ENCODE measurements at regions not wholly inside any gene's neighbourhood (a gene's known extent, or its start where the extent isn't known, plus 50 kb on each side); places are given as distances from the start of the nearest gene placed in this dataset.
A peak's percentile ranks its signal among the peaks of the same experiment; 100 is the strongest.

DNA sequence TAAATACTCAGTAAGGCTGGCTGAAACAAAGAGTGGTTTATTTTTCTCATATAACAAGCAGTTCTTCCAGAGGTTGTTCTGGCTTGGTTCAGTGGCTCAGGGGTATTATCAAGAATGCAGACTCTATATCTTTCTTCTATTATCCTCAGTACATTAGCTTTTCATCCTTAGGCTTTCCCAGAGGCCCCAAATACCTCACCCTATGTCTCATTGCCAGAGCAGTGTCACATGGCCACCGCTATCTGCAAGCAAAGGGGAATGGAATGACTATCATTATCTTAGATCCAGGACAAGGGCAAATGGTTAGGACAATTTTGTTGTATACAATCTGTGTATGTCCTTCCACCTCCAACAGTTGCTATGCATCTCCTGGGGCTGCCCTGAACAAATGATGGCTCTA is 69.0 kb upstream of the SNX2 start:
- TF ChIP-seq, protein P1, sequence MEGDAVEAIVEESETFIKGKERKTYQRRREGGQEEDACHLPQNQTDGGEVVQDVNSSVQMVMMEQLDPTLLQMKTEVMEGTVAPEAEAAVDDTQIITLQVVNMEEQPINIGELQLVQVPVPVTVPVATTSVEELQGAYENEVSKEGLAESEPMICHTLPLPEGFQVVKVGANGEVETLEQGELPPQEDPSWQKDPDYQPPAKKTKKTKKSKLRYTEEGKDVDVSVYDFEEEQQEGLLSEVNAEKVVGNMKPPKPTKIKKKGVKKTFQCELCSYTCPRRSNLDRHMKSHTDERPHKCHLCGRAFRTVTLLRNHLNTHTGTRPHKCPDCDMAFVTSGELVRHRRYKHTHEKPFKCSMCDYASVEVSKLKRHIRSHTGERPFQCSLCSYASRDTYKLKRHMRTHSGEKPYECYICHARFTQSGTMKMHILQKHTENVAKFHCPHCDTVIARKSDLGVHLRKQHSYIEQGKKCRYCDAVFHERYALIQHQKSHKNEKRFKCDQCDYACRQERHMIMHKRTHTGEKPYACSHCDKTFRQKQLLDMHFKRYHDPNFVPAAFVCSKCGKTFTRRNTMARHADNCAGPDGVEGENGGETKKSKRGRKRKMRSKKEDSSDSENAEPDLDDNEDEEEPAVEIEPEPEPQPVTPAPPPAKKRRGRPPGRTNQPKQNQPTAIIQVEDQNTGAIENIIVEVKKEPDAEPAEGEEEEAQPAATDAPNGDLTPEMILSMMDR (conservative IDR thresholded peaks at IDR 0.05; ENCODE audit: control insufficient read depth, insufficient read depth, low read depth, low read length) = no peak
- H3K4me3 ChIP-seq (ENCODE audit: control insufficient read depth, low read depth, low read length) = no peak overlapping the region
- DNase-seq (ENCODE audit: low read depth) = no peak

DNA sequence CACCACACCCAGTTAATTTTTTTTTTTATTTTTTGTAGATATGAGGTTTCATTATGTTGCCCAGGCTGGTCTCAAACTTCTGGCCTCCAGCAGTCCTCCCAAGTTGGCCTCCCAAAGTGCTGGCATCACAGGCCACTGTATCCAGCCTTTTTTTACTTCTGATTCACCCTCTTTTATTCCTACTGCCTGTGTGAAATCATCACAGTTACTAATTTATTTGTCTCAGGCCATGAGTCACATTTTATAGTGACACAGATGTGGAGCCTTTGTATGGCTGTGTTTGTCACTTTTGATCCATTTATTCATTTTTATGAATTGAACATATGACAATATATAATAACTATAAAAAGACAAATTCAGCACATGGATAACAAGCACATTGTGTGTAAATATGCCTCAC is 67.1 kb upstream of the SNX2 start:
- peak; percentile 33 for DNase-seq (ENCODE audit: low read depth)
- no peak overlapping the region for H3K4me3 ChIP-seq (ENCODE audit: control insufficient read depth, low read depth, low read length)
- TF ChIP-seq, protein P1 (conservative IDR thresholded peaks at IDR 0.05; ENCODE audit: control insufficient read depth, insufficient read depth, low read depth, low read length) = no peak

- TF ChIP-seq, protein P1 (conservative IDR thresholded peaks at IDR 0.05; ENCODE audit: control insufficient read depth, insufficient read depth, low read depth, low read length) = no peak
- DNase-seq (ENCODE audit: low read depth) = no peak
- H3K4me3 ChIP-seq (ENCODE audit: control insufficient read depth, low read depth, low read length) = no peak overlapping the region
These were observed 61.8 kb upstream of the SNX2 start for GRCh38 chr5:122713041-122713440.

- no peak overlapping the region for H3K4me3 ChIP-seq (ENCODE audit: control insufficient read depth, low read depth, low read length)
- TF ChIP-seq, protein P1 (conservative IDR thresholded peaks at IDR 0.05; ENCODE audit: control insufficient read depth, insufficient read depth, low read depth, low read length) = no peak
- peak; percentile 74 for DNase-seq (ENCODE audit: low read depth)
These were observed 59.8 kb upstream of the SNX2 start for GRCh38 chr5:122715095-122715494.

- no peak overlapping the region for H3K4me3 ChIP-seq (ENCODE audit: control insufficient read depth, low read depth, low read length)
- no peak for DNase-seq (ENCODE audit: low read depth)
- TF ChIP-seq, protein P1 (conservative IDR thresholded peaks at IDR 0.05; ENCODE audit: control insufficient read depth, insufficient read depth, low read depth, low read length) = no peak
These were observed 56.3 kb upstream of the SNX2 start for GRCh38 chr5:122718611-122719010.

GRCh38 chr5:122719991-122720746 is 54.7 kb upstream of the SNX2 start:
- DNase-seq (ENCODE audit: low read depth) = no peak
- TF ChIP-seq, protein P1 (conservative IDR thresholded peaks at IDR 0.05; ENCODE audit: control insufficient read depth, insufficient read depth, low read depth, low read length) = no peak
- no peak overlapping the region for H3K4me3 ChIP-seq (ENCODE audit: control insufficient read depth, low read depth, low read length)

Measured in fibroblast of mammary gland (primary cell).